H9 (cell line): ENCODE measurements at regions not wholly inside any gene's neighbourhood (a gene's known extent, or its start where the extent isn't known, plus 50 kb on each side); places are given as distances from the start of the nearest gene placed in this dataset.

Experiments used
- DNase-seq: peaks from one replicate; pipeline ENCODE4 v3.0.0-alpha.2; 2017
- H2AFZ ChIP-seq: one replicate; pipeline ENCODE4 v1.6.1; 2013; ENCODE audit warnings: mild to moderate bottlenecking, low read length, control low read depth, moderate library complexity
- H2AK5ac ChIP-seq: 2 replicates; pipeline ENCODE4 v1.6.1; 2013; ENCODE audit warnings: low read length, control low read depth, mixed read lengths; ENCODE audit not compliant: insufficient read length
- H2BK120ac ChIP-seq: one replicate; pipeline ENCODE4 v1.6.1; 2013; ENCODE audit warnings: low read depth, mild to moderate bottlenecking, low read length, control low read depth, inconsistent platforms; ENCODE audit not compliant: poor library complexity, severe bottlenecking
- H2BK12ac ChIP-seq: 2 replicates; pipeline ENCODE4 v1.6.1; 2013; ENCODE audit warnings: low read length, control low read depth, mixed read lengths, low read depth; ENCODE audit not compliant: insufficient read length
- H2BK15ac ChIP-seq: 2 replicates; pipeline ENCODE4 v1.6.1; 2013; ENCODE audit warnings: low read depth, low read length, control low read depth
- H2BK20ac ChIP-seq: one replicate; pipeline ENCODE4 v1.6.1; 2013; ENCODE audit warnings: low read depth, mild to moderate bottlenecking, low read length, control low read depth, inconsistent platforms; ENCODE audit not compliant: poor library complexity, severe bottlenecking
- H2BK5ac ChIP-seq: 2 replicates; pipeline ENCODE4 v1.6.1; 2013; ENCODE audit warnings: low read length, control low read depth, mixed read lengths; ENCODE audit not compliant: insufficient read length
- H3K14ac ChIP-seq: 2 replicates; pipeline ENCODE4 v1.6.1; 2013; ENCODE audit warnings: low read length, control low read depth; ENCODE audit not compliant: insufficient read depth
- H3K18ac ChIP-seq: 2 replicates; pipeline ENCODE4 v1.6.1; 2013; ENCODE audit warnings: low read depth, mild to moderate bottlenecking, mixed read lengths, low read length, control low read depth; ENCODE audit not compliant: insufficient read length
- H3K23ac ChIP-seq: 2 replicates; pipeline ENCODE4 v1.6.1; 2013; ENCODE audit warnings: low read length, control low read depth, mixed read lengths, low read depth; ENCODE audit not compliant: insufficient read length
- H3K23me2 ChIP-seq: 2 replicates; pipeline ENCODE4 v1.6.1; 2013; ENCODE audit warnings: low read depth, mild to moderate bottlenecking, mixed read lengths, low read length, control low read depth; ENCODE audit not compliant: insufficient read length, poor library complexity, severe bottlenecking
- H3K27ac ChIP-seq: 2 replicates; pipeline ENCODE4 v1.5.1; 2013; ENCODE audit warnings: low read length, control low read depth, mixed read lengths, low read depth; ENCODE audit not compliant: insufficient read length
- H3K27me3 ChIP-seq: 2 replicates; pipeline ENCODE4 v1.6.1; 2013; ENCODE audit warnings: low read length, control low read depth, inconsistent platforms; ENCODE audit not compliant: insufficient read depth
- H3K4ac ChIP-seq: 2 replicates; pipeline ENCODE4 v1.6.1; 2013; ENCODE audit warnings: low read depth, mild to moderate bottlenecking, control low read depth, inconsistent platforms, low read length, moderate library complexity
- H3K4me1 ChIP-seq: 2 replicates; pipeline ENCODE4 v1.6.1; 2013; ENCODE audit warnings: low read length, control low read depth, inconsistent platforms; ENCODE audit not compliant: insufficient read depth
- H3K4me2 ChIP-seq: 2 replicates; pipeline ENCODE4 v1.6.1; 2013; ENCODE audit warnings: low read length, control low read depth, mixed read lengths; ENCODE audit not compliant: insufficient read length, insufficient read depth
- H3K56ac ChIP-seq: 2 replicates; pipeline ENCODE4 v1.6.1; 2013; ENCODE audit warnings: low read depth, mild to moderate bottlenecking, mixed read lengths, low read length, control low read depth; ENCODE audit not compliant: insufficient read length
- H3K79me1 ChIP-seq: 2 replicates; pipeline ENCODE4 v1.6.1; 2013; ENCODE audit warnings: low read depth, mild to moderate bottlenecking, moderate library complexity, low read length, control low read depth, inconsistent platforms; ENCODE audit not compliant: insufficient read depth, poor library complexity, severe bottlenecking
- H3K79me2 ChIP-seq: 2 replicates; pipeline ENCODE4 v1.6.1; 2013; ENCODE audit warnings: low read length, control low read depth, inconsistent platforms; ENCODE audit not compliant: insufficient read depth
- H3K9ac ChIP-seq: 2 replicates; pipeline ENCODE4 v1.6.1; 2013; ENCODE audit warnings: low read length, control low read depth, mixed read lengths; ENCODE audit not compliant: insufficient read length; ENCODE audit errors: extremely low read depth
- H3K9me3 ChIP-seq: one replicate; pipeline ENCODE4 v1.6.1; 2013; ENCODE audit warnings: low read depth, low read length, inconsistent platforms; ENCODE audit not compliant: control insufficient read depth
- H3T11ph ChIP-seq: one replicate; pipeline ENCODE4 v1.6.1; 2013; ENCODE audit warnings: mild to moderate bottlenecking, low read length, control low read depth, inconsistent platforms
- H4K20me1 ChIP-seq: one replicate; pipeline ENCODE4 v1.6.1; 2013; ENCODE audit not compliant: control insufficient read depth, insufficient read length, insufficient read depth
- H4K5ac ChIP-seq: 2 replicates; pipeline ENCODE4 v1.6.1; 2013; ENCODE audit warnings: low read depth, mild to moderate bottlenecking, mixed read lengths, low read length, control low read depth; ENCODE audit not compliant: insufficient read length
- H4K8ac ChIP-seq: replicated peaks from 2 replicates; pipeline ENCODE4 v1.6.1; 2013; ENCODE audit warnings: low read length, control low read depth, mixed read lengths, low read depth; ENCODE audit not compliant: insufficient read length
- H4K91ac ChIP-seq: 2 replicates; pipeline ENCODE4 v1.6.1; 2013; ENCODE audit warnings: low read depth, mild to moderate bottlenecking, moderate library complexity, mixed read lengths, low read length, control low read depth; ENCODE audit not compliant: insufficient read length
- H3K27ac Mint-ChIP-seq, 3 experiments: 2 replicates in 2 of 3; 3 replicates in 1 of 3; pipeline ENCODE4 v1.8.0; 2020 to 2021; ENCODE audit warnings: mixed read lengths in 3 of 3, mild to moderate bottlenecking in 1 of 3, moderate library complexity in 1 of 3
- H3K27me3 Mint-ChIP-seq: 2 replicates; pipeline ENCODE4 v1.8.0; 2021; ENCODE audit warnings: low read depth, mild to moderate bottlenecking, moderate library complexity, mixed read lengths
- H3K36me3 Mint-ChIP-seq, 3 experiments: 2 replicates in 2 of 3; 3 replicates in 1 of 3; pipeline ENCODE4 v1.8.0; 2020 to 2021; ENCODE audit warnings: low read depth in 3 of 3, mixed read lengths in 3 of 3; ENCODE audit not compliant: insufficient read depth in 1 of 3
- H3K4me1 Mint-ChIP-seq, 2 experiments: 2 replicates each; pipeline ENCODE4 v1.8.0; 2020; ENCODE audit warnings: mixed read lengths in 2 of 2
- H3K4me3 Mint-ChIP-seq, 2 experiments: 2 replicates in 1 of 2; 3 replicates in 1 of 2; pipeline ENCODE4 v1.8.0; 2020 to 2021; ENCODE audit warnings: mild to moderate bottlenecking in 2 of 2, mixed read lengths in 2 of 2, moderate library complexity in 1 of 2
- H3K9me3 Mint-ChIP-seq, 2 experiments: 2 replicates in 1 of 2; 3 replicates in 1 of 2; pipeline ENCODE4 v1.8.0; 2020; ENCODE audit warnings: mild to moderate bottlenecking in 2 of 2, mixed read lengths in 2 of 2, moderate library complexity in 1 of 2
- CTCF ChIP-seq: fragments of 200-600 bp; sonication (generic); conservative IDR thresholded peaks from 3 replicates; pipeline ENCODE4 v1.8.0; 2021; ENCODE audit warnings: antibody characterized with exemption, mild to moderate bottlenecking
- WGBS: extraction: QIAGEN DNeasy Blood & Tissue Kit; methylation state at CpG from one replicate; pipeline ENCODE4 v1.1.7; 2013; ENCODE audit warnings: missing lambda C conversion rate, low lambda C conversion rate, mixed read lengths; ENCODE audit not compliant: insufficient read length; ENCODE audit errors: extremely low coverage; 5-methylcytosine and 5-hydroxymethylcytosine counted together

- Mint-ChIP-seq H3K4me3 (no peak overlapping the region), H3K36me3 (no peaks in the 10 kb centered on the region), H3K27me3 (peaks cover 12% of the 10 kb centered on the region), H3K9me3 (no peaks in the 10 kb centered on the region), H3K4me1 (peaks cover 0 to 4% of the 10 kb centered on the region in 2 experiments; a peak in 1 of 4 replicates), H3K27ac (no peak overlapping the region)
- Histone ChIP-seq H4K8ac (no peak overlapping the region), H2AFZ (no peak overlapping the region), H3K9ac (no peak overlapping the region), H3K4ac (no peak overlapping the region), H2BK120ac (no peak overlapping the region), H4K20me1 (no peaks in the 10 kb centered on the region), H2BK12ac (no peak overlapping the region), H2BK15ac (no peak overlapping the region), H3K27ac (no peak overlapping the region), H3K18ac (no peak overlapping the region), H3K79me2 (no peaks in the 10 kb centered on the region), H3K23me2 (peaks cover 3% of the 10 kb centered on the region), H3K56ac (no peak overlapping the region), H2AK5ac (no peak overlapping the region), H3K9me3 (no peaks in the 10 kb centered on the region), H3T11ph (no peak overlapping the region), H3K23ac (no peak overlapping the region), H2BK5ac (no peak overlapping the region), H2BK20ac (no peak overlapping the region), H3K4me2 (no peak overlapping the region), H3K14ac (no peak overlapping the region), H4K91ac (no peak overlapping the region), H3K79me1 (no peaks in the 10 kb centered on the region), H4K5ac (no peak overlapping the region), H3K27me3 (no peaks in the 10 kb centered on the region), H3K4me1 (no peaks in the 10 kb centered on the region)
- no peak for TF ChIP-seq CTCF
- WGBS = no CpG with 5 or more reads among the region's 2 CpGs
- DNase-seq = no peak
Observed at GRCh38 chr15:62946940-62947339, 95.6 kb upstream of the TPM1 start.
